Endothelial cell of umbilical vein (primary cell): ENCODE measurements at regions not wholly inside any gene's neighbourhood (a gene's known extent, or its start where the extent isn't known, plus 50 kb on each side); places are given as distances from the start of the nearest gene placed in this dataset.

Experiments used
- CTCF ChIP-seq, 2 donors: IDR thresholded peaks; 1 replicate in 1 of 2; 2 replicates in 1 of 2; pipeline ENCODE4 v1.5.1; 2011; ENCODE audit warnings: low read length in 2 of 2, mild to moderate bottlenecking in 2 of 2, moderate library complexity in 2 of 2, control low read depth in 1 of 2, inconsistent platforms in 1 of 2, low read depth in 1 of 2; ENCODE audit not compliant: insufficient read depth in 1 of 2; ENCODE audit errors: extremely low read depth in 1 of 2
- EZH2 ChIP-seq: IDR thresholded peaks from 2 replicates; pipeline ENCODE4 v1.6.1; 2012; ENCODE audit warnings: borderline replicate concordance, low read depth, mild to moderate bottlenecking, moderate library complexity, low read length, inconsistent platforms; ENCODE audit not compliant: severe bottlenecking
- FOS ChIP-seq: IDR thresholded peaks from 2 replicates; pipeline ENCODE4 v1.6.1; 2011; ENCODE audit warnings: mild to moderate bottlenecking, low read length, moderate library complexity, borderline replicate concordance; ENCODE audit not compliant: insufficient read depth
- JUN ChIP-seq: IDR thresholded peaks from 2 replicates; pipeline ENCODE4 v1.6.1; 2011; ENCODE audit warnings: borderline replicate concordance, low read depth; ENCODE audit not compliant: insufficient read length, insufficient read depth
- POLR2A ChIP-seq: IDR thresholded peaks from 2 replicates; pipeline ENCODE4 v1.6.1; 2012; ENCODE audit warnings: low read depth, mild to moderate bottlenecking, control low read depth, low read length
- POLR2AphosphoS5 ChIP-seq: IDR thresholded peaks from 2 replicates; pipeline ENCODE4 v1.6.1; 2012; ENCODE audit warnings: low read depth, mild to moderate bottlenecking, control low read depth, low read length, moderate library complexity; ENCODE audit not compliant: insufficient read depth

DNA sequence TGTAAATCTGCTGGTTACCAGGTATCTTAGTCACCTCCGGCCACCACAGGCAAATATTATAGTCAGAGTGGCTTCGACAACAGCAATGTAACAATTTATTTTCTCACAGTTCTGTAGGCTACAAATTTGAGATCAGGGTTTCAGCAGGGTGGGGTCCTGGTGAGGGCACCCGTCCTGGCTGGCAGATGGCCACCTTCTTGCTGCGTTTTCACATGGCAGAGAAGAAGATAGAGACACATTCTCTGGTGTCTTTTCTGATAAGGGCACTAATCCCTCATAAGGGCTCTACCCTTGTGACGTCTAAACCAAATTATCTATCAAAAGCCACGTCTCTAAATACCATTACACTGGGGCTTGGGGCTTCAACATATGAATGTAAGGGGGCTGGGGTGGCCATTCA, 843.2 kb upstream of the FANCL start:
- TF ChIP-seq CTCF (IDR thresholded peaks at IDR 0.05; ENCODE audit: extremely low read depth in 1 of 2, insufficient read depth in 1 of 2, low read depth in 1 of 2, low read length in 2 of 2) (no peak), EZH2 (no peak), JUN (no peak), POLR2A (no peak), POLR2AphosphoS5 (no peak), FOS (no peak)
